Activated CD4-positive, alpha-beta T cell treated with anti-CD3 and anti-CD28 coated beads, Interleukin-2, amount 10 ng/mL, durations not matched to agents 7 days and 5 days (primary cell): ENCODE measurements at regions not wholly inside any gene's neighbourhood (a gene's known extent, or its start where the extent isn't known, plus 50 kb on each side); places are given as distances from the start of the nearest gene placed in this dataset.

Source experiments
- CTCF ChIA-PET: fragments of 350-600 bp; sonication (Branson Sonifier 250); formaldehyde crosslinking; loops from one replicate; lab custom pipeline; 2021; ENCODE audit warnings: antibody characterized with exemption; lab: Charles Lee
- POLR2A ChIA-PET: fragments of 350-600 bp; sonication (Branson Sonifier 250); formaldehyde crosslinking; loops from one replicate; lab custom pipeline; 2021; ENCODE audit warnings: antibody characterized with exemption; lab: Charles Lee
- DNase-seq: peaks from one replicate; pipeline ENCODE4 v3.0.0-alpha.2; 2020
- H3K27ac Mint-ChIP-seq: one replicate; pipeline ENCODE4 v1.8.0; 2021; ENCODE audit warnings: mild to moderate bottlenecking, moderate library complexity, mixed read lengths
- H3K27me3 Mint-ChIP-seq: one replicate; pipeline ENCODE4 v1.8.0; 2021; ENCODE audit warnings: mixed read lengths
- H3K36me3 Mint-ChIP-seq: one replicate; pipeline ENCODE4 v1.8.0; 2021; ENCODE audit warnings: low read depth, mixed read lengths
- H3K4me1 Mint-ChIP-seq: one replicate; pipeline ENCODE4 v1.8.0; 2021; ENCODE audit warnings: mixed read lengths
- H3K4me3 Mint-ChIP-seq: one replicate; pipeline ENCODE4 v1.8.0; 2021; ENCODE audit warnings: mild to moderate bottlenecking, moderate library complexity, mixed read lengths
- H3K9me3 Mint-ChIP-seq: one replicate; pipeline ENCODE4 v1.8.0; 2021; ENCODE audit warnings: mixed read lengths

DNA sequence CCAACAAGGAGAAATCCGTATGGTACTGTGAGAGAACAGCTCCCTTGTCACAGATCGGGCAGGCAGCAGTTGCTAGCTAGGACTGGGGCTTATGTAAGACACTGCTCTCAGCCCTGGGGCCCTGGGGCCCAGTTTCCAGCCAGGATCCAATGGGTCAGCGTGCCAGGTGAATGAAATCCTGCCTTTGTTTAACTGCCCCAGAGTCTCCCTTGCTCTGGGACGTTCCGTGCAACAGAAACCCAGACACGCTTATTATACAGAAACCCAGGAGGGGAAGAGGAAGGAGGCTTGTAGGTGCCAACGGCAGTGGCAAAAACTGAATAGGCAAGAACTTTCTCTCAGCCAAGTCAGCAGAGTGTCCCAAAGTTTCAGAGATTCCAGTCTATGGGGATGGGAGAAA, 110.6 kb downstream of the DIO2 start:
- H3K9me3 Mint-ChIP-seq = peaks cover 3% of the 10 kb centered on the region
- CTCF ChIA-PET = no interaction called here
- no peak for DNase-seq

DNA sequence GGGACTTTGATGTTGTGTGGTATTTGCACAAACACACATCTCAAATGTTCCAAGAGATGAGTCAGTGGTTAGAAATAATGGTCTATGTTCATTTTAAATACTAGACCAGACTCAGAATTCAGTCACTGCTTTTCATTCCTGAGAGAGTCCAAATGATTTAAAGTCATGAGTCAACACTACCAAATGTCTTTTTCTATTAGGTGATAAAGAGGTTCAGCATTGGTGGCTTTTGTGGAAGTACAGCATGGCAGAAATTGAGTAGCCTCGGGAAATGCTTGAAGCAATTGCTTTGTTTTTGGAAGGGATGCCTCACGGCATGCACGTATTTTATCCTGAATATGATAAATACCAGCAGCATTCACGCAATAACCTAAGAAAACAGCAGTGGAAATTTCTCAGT, 115.7 kb downstream of the DIO2 start:
- Mint-ChIP-seq H3K36me3 (no peaks in the 10 kb centered on the region), H3K4me1 (no peaks in the 10 kb centered on the region), H3K27ac (no peak overlapping the region), H3K27me3 (no peaks in the 10 kb centered on the region), H3K4me3 (no peak overlapping the region), H3K9me3 (peaks cover 5% of the 10 kb centered on the region)
- ChIA-PET POLR2A (no interaction called here), CTCF (no interaction called here)
- DNase-seq = no peak

More for the DNA sequence above, 110.6 kb downstream of the DIO2 start:
- Mint-ChIP-seq H3K4me3 (no peak overlapping the region), H3K36me3 (no peaks in the 10 kb centered on the region), H3K27me3 (no peaks in the 10 kb centered on the region), H3K27ac (no peak overlapping the region), H3K4me1 (no peaks in the 10 kb centered on the region)
- POLR2A ChIA-PET = no interaction called here

DNA sequence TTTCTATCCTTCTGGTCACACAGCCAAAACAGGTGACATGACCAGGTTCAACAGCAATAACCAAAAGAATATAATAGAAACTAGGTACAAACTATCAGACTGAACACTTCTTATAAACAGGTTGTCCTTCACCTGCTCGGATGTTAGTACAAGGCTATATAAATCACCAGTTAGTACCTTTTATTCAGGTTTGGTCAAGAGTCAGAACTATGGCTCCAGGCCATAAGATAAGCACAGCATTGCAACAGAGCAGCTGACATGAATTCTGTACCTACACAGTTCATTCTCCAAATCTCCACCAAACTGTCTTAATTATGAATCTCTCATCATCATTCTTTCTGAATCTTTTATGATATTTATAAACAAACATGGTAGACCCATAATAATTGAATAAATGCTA, 123.9 kb downstream of the DIO2 start:
- no peaks in the 10 kb centered on the region for H3K4me1 Mint-ChIP-seq
- no peak overlapping the region for H3K27ac Mint-ChIP-seq
- DNase-seq = no peak
- ChIA-PET CTCF (no interaction called here), POLR2A (no interaction called here)
- H3K36me3 Mint-ChIP-seq = no peaks in the 10 kb centered on the region
- H3K27me3 Mint-ChIP-seq = no peaks in the 10 kb centered on the region
- H3K4me3 Mint-ChIP-seq = no peak overlapping the region
- H3K9me3 Mint-ChIP-seq = peaks cover 14% of the 10 kb centered on the region

DNA sequence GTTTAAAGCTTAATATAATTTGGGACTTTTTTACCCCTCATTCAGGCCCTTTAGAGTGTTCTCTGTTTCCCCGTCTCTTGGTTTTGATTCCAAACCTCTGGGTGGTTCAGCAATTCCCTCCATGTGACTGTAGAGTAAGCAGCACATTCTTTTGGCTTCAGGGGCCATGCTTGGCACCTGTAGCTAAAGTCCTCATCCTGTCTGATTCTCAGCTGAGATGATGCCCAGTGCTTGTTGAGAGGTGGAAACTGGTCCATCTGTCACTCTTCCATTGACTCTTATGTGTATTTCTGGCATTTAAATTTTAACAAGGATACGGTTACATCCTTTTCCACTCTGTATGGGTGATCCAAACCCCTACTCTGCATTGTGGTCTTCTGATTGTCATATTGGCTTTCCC, 127.1 kb downstream of the DIO2 start:
- no peak for DNase-seq
- Mint-ChIP-seq H3K27ac (no peak overlapping the region), H3K36me3 (no peaks in the 10 kb centered on the region), H3K4me3 (no peak overlapping the region), H3K4me1 (no peaks in the 10 kb centered on the region), H3K9me3 (peaks cover 16% of the 10 kb centered on the region), H3K27me3 (no peaks in the 10 kb centered on the region)
- POLR2A ChIA-PET = no interaction called here
- CTCF ChIA-PET = no interaction called here

DNA sequence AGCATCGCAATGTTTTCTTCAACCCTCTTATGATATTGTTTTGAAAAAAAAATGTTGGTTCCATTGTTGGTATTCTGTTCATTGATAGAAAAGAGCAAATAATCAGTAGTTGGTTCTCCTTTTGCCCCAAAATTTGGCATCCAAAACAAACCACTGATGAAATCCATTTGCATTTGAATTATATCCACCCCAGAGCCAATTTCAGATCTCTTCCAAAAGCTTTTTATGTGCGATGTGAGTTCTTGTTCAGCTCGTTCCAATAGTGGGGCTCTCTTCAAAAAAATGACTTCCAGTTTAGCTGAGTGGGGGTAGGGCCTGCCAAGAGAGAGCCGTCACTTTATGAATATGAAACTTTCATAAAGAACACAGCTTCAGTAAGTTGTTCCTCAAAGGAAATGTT, 130.7 kb downstream of the DIO2 start:
- Mint-ChIP-seq H3K4me1 (no peaks in the 10 kb centered on the region), H3K36me3 (no peaks in the 10 kb centered on the region), H3K4me3 (no peak overlapping the region), H3K27me3 (no peaks in the 10 kb centered on the region), H3K27ac (no peak overlapping the region), H3K9me3 (peaks cover 8% of the 10 kb centered on the region)
- no peak for DNase-seq
- POLR2A ChIA-PET = no interaction called here
- CTCF ChIA-PET = no interaction called here

DNA sequence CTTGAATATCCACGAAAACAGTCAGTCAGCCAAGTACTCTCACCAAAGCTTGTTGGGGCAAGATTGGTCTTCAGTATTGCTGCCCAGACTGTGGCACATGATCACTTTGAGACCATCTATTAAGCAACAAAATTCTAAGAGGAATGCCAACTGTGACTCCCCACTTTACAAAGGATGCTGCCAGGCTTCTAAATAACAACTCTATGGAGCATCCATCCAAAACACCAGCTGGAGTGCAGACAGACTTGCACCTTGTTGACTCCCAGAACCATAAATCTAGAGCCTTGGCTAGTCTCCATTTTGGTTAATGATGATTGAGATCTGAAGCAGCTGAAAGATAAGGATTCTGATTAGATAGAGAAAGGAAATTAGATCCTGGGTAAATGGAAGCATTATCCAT, 132.8 kb downstream of the DIO2 start:
- no peaks in the 10 kb centered on the region for H3K27me3 Mint-ChIP-seq
- H3K27ac Mint-ChIP-seq = no peak overlapping the region
- H3K9me3 Mint-ChIP-seq = peaks cover 7% of the 10 kb centered on the region
- H3K4me3 Mint-ChIP-seq = no peak overlapping the region
- ChIA-PET CTCF (no interaction called here), POLR2A (no interaction called here)
- H3K4me1 Mint-ChIP-seq = no peaks in the 10 kb centered on the region
- H3K36me3 Mint-ChIP-seq = no peaks in the 10 kb centered on the region
- no peak for DNase-seq

DNA sequence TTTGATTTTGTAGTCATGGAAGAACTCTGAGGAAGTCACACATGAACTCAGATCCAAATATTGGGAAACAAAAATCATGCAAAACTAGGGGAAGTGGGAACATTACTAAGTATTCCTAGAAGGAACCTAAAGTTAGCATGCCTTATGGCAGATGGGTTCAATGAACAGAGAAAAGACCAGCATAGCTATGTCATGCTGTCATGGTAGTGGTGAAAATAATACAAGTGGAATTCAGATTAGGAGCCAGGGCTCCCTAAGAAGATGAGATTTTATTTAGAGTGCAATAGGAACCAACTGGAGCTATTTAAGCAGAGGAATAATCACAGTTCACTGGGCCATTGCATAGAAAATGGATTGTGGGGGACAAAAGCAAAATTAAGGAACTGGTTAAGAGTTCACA, 134.0 kb downstream of the DIO2 start:
- ChIA-PET POLR2A (no interaction called here), CTCF (no interaction called here)
- DNase-seq = no peak
- Mint-ChIP-seq H3K27ac (no peak overlapping the region), H3K4me3 (no peak overlapping the region), H3K27me3 (no peaks in the 10 kb centered on the region), H3K4me1 (no peaks in the 10 kb centered on the region), H3K9me3 (peaks cover 14% of the 10 kb centered on the region), H3K36me3 (no peaks in the 10 kb centered on the region)

DNA sequence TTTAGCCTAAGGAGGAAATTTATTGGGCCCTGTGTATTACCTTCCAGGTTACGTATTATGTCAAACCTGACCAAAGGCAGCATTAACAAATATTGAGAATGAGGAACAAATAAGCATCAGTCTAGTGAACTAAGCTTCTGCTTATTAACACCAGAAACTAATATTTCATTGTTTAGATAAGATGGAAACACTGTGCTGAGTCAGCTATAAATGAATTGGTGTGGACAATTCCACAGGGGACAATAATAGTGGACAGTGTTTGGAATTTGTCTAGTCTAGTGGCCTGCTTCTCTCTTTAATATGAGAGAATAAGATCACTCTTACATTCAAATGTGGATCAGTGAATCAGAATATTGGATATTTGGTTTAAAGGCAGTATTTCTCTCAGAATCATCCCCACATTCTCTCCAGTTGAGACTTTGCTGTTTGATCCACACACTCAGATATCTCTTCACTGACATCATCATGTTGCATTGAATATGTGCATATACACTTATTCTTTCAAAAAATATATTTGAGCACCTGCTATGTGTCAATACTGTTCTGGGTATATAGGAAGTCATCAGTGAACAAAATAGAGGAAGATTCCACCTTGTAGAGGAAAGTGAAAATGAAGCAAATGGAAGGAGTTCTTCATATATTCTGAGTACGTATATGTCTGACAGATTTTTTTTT, 136.3 kb downstream of the DIO2 start:
- POLR2A ChIA-PET = no interaction called here
- H3K27me3 Mint-ChIP-seq = no peaks in the 10 kb centered on the region

DNA sequence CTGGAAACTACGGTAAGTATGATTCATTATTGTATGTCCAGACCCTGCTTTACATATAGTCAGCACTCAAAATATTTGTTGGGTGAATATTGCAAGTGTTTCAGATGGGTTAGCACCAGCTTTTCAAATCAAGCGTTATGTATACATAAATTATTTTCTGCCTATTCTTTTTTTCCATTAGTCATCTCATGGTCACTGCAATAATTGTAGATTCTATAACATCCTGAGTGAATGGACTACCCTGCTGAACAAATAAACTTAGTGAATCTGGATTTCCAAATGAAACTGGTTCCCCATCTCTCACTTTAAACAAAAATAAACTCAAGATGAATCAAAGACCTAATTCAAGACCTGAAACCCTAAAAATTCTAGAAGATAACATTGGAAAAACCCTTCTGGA, 152.3 kb downstream of the DIO2 start:
- Mint-ChIP-seq H3K27me3 (peaks cover 1% of the 10 kb centered on the region), H3K4me1 (no peaks in the 10 kb centered on the region), H3K27ac (no peak overlapping the region), H3K4me3 (no peak overlapping the region), H3K9me3 (no peaks in the 10 kb centered on the region), H3K36me3 (no peaks in the 10 kb centered on the region)
- no peak for DNase-seq
- POLR2A ChIA-PET = no interaction called here
- CTCF ChIA-PET = no interaction called here

More for the DNA sequence above, 136.3 kb downstream of the DIO2 start:
- Mint-ChIP-seq H3K4me1 (no peaks in the 10 kb centered on the region), H3K36me3 (no peaks in the 10 kb centered on the region), H3K9me3 (peaks cover 15% of the 10 kb centered on the region), H3K4me3 (no peak overlapping the region), H3K27ac (no peak overlapping the region)
- no peak for DNase-seq
- CTCF ChIA-PET = no interaction called here

DNA sequence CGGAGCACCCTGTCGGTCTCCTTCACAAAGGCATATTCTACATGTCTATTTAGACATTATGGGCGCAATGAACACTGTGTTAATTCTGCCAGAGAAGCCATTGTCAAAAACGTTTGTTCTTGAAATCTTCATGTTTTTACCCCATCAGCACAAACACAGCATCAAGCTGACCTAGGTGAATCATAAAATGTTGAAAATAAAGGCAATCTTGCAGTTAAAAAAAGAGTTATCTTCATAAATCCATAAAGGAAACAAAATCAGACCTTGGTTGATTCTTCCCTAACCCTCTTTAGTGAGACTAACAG, 154.9 kb downstream of the DIO2 start:
- DNase-seq = no peak
- Mint-ChIP-seq H3K27ac (no peak overlapping the region), H3K9me3 (no peaks in the 10 kb centered on the region), H3K4me1 (no peaks in the 10 kb centered on the region), H3K4me3 (no peak overlapping the region), H3K36me3 (no peaks in the 10 kb centered on the region), H3K27me3 (peaks cover 1% of the 10 kb centered on the region)
- ChIA-PET POLR2A (no interaction called here), CTCF (no interaction called here)

DNA sequence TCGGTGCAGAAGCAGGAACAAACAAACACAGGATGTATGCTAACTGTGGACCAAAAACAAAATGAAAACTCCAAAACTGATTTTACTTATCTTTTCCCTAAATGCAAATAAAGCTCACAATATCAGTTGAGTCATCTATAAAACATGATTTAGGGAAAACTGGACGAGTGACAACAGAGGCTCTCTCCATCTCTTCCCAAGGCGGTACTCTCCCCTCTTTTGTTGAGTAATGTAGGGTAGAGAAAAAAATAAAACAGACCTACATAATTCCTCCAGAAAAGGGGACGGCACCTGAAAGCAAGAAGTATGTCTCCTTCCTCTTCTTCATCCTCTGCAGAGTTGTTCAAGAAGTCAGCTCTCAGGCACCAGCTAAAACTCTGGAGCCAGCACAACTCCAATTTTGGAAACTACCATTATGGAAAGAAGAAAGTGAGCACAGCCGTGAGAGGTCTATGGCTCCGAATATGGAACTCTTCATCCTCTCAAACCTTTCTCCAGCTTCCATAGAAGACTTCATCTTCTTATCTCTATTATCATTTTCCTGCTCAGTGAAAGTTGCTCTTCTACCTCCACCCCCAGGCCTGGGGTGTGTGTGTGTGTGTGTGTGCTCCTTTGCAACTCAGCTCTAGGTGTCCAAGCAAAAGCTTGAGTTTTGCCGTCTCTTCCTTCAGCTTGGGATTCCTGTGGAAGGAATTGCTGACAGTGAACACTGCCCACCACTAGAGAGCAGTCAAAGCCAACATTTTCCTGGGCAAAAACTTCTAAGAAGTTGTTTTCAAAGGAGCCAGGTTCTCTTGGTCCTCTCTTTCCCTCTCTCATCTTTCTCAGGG, 155.4 kb downstream of the DIO2 start:
- DNase-seq = peak; percentile 6
- H3K27ac Mint-ChIP-seq = no peak overlapping the region

DNA sequence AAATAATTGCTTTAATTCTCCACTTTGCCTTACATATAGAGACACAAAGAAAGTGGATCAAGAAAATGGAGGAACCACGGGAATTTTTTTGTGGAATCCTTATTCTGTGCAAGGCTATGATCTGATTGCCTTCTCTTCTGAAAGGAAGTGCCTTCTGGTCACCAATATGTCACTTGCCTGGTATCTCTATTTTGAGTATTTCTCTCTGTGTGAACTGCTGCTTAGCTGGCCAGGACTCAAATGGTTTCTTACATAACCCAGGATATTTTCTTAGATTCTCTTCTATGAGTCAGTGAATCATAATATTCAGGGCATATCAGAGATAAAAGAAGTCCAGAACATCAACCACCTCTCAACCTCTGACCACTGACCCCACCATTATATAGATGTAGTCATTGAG, 156.1 kb downstream of the DIO2 start:
- no peaks in the 10 kb centered on the region for H3K9me3 Mint-ChIP-seq
- ChIA-PET POLR2A (no interaction called here), CTCF (no interaction called here)
- no peak overlapping the region for H3K27ac Mint-ChIP-seq
- no peak for DNase-seq
- no peaks in the 10 kb centered on the region for H3K4me1 Mint-ChIP-seq
- peaks cover 1% of the 10 kb centered on the region for H3K27me3 Mint-ChIP-seq
- no peaks in the 10 kb centered on the region for H3K36me3 Mint-ChIP-seq
- no peak overlapping the region for H3K4me3 Mint-ChIP-seq

More for the DNA sequence above, 155.4 kb downstream of the DIO2 start:
- ChIA-PET CTCF (no interaction called here), POLR2A (no interaction called here)
- no peaks in the 10 kb centered on the region for H3K4me1 Mint-ChIP-seq
- H3K9me3 Mint-ChIP-seq = no peaks in the 10 kb centered on the region
- H3K36me3 Mint-ChIP-seq = no peaks in the 10 kb centered on the region
- H3K4me3 Mint-ChIP-seq = no peak overlapping the region
- H3K27me3 Mint-ChIP-seq = peaks cover 1% of the 10 kb centered on the region

DNA sequence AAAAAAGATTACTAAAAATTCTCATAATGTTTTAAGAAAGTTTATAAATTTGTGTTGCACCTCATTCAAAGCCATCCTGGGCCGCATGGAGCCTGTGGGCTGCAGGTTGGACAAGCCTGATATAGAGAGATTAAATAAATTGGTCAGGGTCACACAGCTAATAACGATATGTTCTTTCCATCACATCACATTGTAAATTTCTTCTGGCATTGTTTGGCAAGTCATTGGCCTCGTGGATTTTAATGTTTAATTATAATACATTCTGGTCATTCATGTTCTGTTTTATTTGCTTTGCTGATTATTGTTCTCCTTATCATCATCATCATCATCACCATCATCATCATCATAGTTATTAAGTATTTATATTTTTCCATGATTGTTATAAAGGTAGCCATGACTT, 157.3 kb downstream of the DIO2 start:
- POLR2A ChIA-PET = no interaction called here
- no peaks in the 10 kb centered on the region for H3K36me3 Mint-ChIP-seq
- H3K27me3 Mint-ChIP-seq = peaks cover 1% of the 10 kb centered on the region
- no peak overlapping the region for H3K4me3 Mint-ChIP-seq
- no peak overlapping the region for H3K27ac Mint-ChIP-seq
- no peaks in the 10 kb centered on the region for H3K9me3 Mint-ChIP-seq
- CTCF ChIA-PET = no interaction called here
- DNase-seq = no peak
- H3K4me1 Mint-ChIP-seq = no peaks in the 10 kb centered on the region

DNA sequence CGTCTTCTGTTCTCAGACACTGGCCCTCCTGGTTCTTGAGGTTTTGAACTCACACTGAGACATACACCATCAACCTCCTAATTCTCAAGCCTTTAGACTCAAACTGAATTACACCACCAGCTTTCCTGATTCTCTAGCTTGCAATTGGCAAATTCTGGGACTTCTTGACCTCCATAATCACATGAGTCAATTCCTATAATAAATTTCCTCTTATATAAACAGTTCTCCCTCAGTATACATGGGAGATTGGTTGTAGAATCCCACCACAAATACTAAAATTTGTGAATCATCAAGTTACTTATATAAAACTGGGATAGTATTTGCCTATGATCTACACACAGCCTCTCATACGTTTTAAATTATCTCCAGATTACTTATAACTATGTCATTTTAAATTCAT, 162.2 kb downstream of the DIO2 start:
- Mint-ChIP-seq H3K4me1 (no peaks in the 10 kb centered on the region), H3K4me3 (no peak overlapping the region), H3K27me3 (no peaks in the 10 kb centered on the region), H3K9me3 (no peaks in the 10 kb centered on the region), H3K36me3 (no peaks in the 10 kb centered on the region), H3K27ac (no peak overlapping the region)
- ChIA-PET POLR2A (no interaction called here), CTCF (no interaction called here)
- no peak for DNase-seq
